Panc1 (cell line): ENCODE measurements at regions not wholly inside any gene's neighbourhood (a gene's known extent, or its start where the extent isn't known, plus 50 kb on each side); places are given as distances from the start of the nearest gene placed in this dataset.

Source experiments
- POLR2AphosphoS5 ChIP-seq: IDR thresholded peaks from 2 replicates; pipeline ENCODE4 v1.6.1; 2012; ENCODE audit warnings: mild to moderate bottlenecking, low read depth, low read length, moderate library complexity
- SIN3A ChIP-seq: IDR thresholded peaks from 2 replicates; pipeline ENCODE4 v1.6.1; 2012; ENCODE audit warnings: low read depth, mild to moderate bottlenecking, low read length, moderate library complexity, borderline replicate concordance; ENCODE audit not compliant: insufficient read depth
- TCF7L2 ChIP-seq: IDR thresholded peaks from 2 replicates; pipeline ENCODE4 v1.6.1; 2011; ENCODE audit warnings: mild to moderate bottlenecking, low read depth, low read length, inconsistent platforms
- TF ChIP-seq, protein P1 (sequence below): fragments of 450-650 bp; IDR thresholded peaks from 2 replicates; pipeline ENCODE4 v1.5.1; 2017; ENCODE audit warnings: mild to moderate bottlenecking
- TF ChIP-seq, protein P2 (sequence below), 2 experiments: IDR thresholded peaks; 2 replicates each; pipeline ENCODE4 v1.6.1; 2011 to 2012; ENCODE audit warnings: low read depth in 2 of 2, control low read depth in 1 of 2, low read length in 1 of 2, mild to moderate bottlenecking in 1 of 2, moderate library complexity in 1 of 2; ENCODE audit not compliant: insufficient read depth in 1 of 2

DNA sequence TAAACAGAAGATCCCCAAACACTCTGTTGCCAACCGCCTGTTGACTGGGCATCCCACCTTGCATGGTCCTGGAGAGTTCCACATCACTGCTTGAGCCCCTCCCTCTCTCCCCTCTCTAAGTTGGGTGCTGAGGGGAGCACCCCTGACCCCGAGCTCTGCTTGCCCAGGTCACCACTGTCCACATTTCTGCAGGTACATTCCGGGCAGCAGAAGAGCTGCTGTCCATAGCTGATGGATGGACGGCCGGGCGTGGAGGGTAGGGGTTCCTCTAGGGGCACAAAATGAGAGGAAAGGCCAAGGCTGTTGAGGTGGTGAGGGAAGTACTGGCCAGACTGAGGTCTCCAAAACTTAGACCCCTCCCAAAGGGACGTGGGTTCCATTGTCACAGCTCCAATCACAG lies 227.4 kb upstream of the PPP2R2D start:
- no peak for TF ChIP-seq POLR2AphosphoS5
- TF ChIP-seq TCF7L2, result no peak
- TF ChIP-seq, protein P1, sequence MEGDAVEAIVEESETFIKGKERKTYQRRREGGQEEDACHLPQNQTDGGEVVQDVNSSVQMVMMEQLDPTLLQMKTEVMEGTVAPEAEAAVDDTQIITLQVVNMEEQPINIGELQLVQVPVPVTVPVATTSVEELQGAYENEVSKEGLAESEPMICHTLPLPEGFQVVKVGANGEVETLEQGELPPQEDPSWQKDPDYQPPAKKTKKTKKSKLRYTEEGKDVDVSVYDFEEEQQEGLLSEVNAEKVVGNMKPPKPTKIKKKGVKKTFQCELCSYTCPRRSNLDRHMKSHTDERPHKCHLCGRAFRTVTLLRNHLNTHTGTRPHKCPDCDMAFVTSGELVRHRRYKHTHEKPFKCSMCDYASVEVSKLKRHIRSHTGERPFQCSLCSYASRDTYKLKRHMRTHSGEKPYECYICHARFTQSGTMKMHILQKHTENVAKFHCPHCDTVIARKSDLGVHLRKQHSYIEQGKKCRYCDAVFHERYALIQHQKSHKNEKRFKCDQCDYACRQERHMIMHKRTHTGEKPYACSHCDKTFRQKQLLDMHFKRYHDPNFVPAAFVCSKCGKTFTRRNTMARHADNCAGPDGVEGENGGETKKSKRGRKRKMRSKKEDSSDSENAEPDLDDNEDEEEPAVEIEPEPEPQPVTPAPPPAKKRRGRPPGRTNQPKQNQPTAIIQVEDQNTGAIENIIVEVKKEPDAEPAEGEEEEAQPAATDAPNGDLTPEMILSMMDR, result no peak
- TF ChIP-seq SIN3A, result no peak
- TF ChIP-seq, protein P2, sequence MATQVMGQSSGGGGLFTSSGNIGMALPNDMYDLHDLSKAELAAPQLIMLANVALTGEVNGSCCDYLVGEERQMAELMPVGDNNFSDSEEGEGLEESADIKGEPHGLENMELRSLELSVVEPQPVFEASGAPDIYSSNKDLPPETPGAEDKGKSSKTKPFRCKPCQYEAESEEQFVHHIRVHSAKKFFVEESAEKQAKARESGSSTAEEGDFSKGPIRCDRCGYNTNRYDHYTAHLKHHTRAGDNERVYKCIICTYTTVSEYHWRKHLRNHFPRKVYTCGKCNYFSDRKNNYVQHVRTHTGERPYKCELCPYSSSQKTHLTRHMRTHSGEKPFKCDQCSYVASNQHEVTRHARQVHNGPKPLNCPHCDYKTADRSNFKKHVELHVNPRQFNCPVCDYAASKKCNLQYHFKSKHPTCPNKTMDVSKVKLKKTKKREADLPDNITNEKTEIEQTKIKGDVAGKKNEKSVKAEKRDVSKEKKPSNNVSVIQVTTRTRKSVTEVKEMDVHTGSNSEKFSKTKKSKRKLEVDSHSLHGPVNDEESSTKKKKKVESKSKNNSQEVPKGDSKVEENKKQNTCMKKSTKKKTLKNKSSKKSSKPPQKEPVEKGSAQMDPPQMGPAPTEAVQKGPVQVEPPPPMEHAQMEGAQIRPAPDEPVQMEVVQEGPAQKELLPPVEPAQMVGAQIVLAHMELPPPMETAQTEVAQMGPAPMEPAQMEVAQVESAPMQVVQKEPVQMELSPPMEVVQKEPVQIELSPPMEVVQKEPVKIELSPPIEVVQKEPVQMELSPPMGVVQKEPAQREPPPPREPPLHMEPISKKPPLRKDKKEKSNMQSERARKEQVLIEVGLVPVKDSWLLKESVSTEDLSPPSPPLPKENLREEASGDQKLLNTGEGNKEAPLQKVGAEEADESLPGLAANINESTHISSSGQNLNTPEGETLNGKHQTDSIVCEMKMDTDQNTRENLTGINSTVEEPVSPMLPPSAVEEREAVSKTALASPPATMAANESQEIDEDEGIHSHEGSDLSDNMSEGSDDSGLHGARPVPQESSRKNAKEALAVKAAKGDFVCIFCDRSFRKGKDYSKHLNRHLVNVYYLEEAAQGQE (IDR thresholded peaks at IDR 0.05; ENCODE audit: insufficient read depth in 1 of 2, low read depth in 2 of 2, low read length in 1 of 2), result no peak
